Omental fat pad (tissue), 3 donors: ENCODE measurements at regions not wholly inside any gene's neighbourhood (a gene's known extent, or its start where the extent isn't known, plus 50 kb on each side); places are given as distances from the start of the nearest gene placed in this dataset.

Experiments
- ATAC-seq: fragments of 150-250 bp; one replicate; pipeline ENCODE4 v1.9.1; 2016; ENCODE audit warnings: mild to moderate bottlenecking, moderate library complexity; ENCODE audit not compliant: low FRiP score
- DNase-seq: peaks from one replicate; pipeline ENCODE4 v3.0.0-alpha.2; 2019; ENCODE audit warnings: low spot score
- TF ChIP-seq, protein P1 (sequence below), 3 donors: fragments of 450-650 bp; IDR thresholded peaks; one replicate each; pipeline ENCODE4 v1.5.1; 2016 to 2017; ENCODE audit warnings: antibody characterized with exemption in 3 of 3, mild to moderate bottlenecking in 3 of 3, moderate library complexity in 2 of 3

DNA sequence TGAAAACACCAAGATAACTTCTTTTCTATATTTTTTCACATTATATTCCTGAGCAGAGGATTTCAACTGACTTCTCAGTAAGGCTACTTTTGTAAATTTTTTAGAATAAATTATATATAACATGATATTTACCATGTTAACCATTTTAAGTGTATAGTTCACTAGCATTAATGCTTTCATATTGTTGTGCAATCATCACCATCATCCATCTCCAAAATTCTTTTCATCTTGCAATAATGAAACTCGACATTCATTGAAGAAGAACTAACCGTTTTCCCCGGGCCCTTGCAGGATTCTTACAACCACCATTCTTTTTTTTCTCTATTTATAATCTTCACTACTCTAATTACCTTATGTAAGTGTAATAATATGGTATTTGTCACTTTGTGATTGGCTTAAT lies 1036.1 kb downstream of the LRFN5 start:
- DNase-seq (no peak), ATAC-seq (no peak)
- TF ChIP-seq, protein P1, sequence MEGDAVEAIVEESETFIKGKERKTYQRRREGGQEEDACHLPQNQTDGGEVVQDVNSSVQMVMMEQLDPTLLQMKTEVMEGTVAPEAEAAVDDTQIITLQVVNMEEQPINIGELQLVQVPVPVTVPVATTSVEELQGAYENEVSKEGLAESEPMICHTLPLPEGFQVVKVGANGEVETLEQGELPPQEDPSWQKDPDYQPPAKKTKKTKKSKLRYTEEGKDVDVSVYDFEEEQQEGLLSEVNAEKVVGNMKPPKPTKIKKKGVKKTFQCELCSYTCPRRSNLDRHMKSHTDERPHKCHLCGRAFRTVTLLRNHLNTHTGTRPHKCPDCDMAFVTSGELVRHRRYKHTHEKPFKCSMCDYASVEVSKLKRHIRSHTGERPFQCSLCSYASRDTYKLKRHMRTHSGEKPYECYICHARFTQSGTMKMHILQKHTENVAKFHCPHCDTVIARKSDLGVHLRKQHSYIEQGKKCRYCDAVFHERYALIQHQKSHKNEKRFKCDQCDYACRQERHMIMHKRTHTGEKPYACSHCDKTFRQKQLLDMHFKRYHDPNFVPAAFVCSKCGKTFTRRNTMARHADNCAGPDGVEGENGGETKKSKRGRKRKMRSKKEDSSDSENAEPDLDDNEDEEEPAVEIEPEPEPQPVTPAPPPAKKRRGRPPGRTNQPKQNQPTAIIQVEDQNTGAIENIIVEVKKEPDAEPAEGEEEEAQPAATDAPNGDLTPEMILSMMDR (IDR thresholded peaks at IDR 0.05) = no peak

DNA sequence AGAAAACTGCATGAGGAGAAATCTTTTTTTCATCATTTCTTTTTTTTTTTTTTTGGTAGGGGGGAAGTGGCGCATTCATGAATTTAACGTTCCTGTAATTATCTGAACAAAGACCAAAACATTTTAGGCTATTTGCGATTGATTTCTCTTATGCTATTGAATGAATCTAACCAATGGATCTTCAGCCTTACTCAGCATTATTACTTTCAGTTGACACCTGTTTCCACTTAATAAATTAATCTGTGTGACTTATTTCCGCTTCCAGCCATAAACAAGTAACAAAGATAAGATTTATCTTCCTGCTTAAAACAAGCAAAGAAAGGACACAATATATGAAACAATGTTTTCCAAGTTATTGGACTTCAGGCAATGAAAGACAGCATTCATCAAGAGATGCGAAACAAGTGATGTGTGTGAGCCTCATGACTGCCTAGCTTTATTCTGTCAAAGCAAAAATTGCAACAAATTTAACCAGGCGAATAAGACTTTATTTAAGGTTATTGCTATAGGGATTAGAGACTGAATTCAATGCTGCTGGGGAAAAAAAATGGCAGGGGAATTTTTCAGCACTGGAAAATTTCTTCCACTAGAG lies 1026.9 kb downstream of the LRFN5 start:
- TF ChIP-seq, protein P1 (IDR thresholded peaks at IDR 0.05) = no peak
- ATAC-seq = no peak

DNA sequence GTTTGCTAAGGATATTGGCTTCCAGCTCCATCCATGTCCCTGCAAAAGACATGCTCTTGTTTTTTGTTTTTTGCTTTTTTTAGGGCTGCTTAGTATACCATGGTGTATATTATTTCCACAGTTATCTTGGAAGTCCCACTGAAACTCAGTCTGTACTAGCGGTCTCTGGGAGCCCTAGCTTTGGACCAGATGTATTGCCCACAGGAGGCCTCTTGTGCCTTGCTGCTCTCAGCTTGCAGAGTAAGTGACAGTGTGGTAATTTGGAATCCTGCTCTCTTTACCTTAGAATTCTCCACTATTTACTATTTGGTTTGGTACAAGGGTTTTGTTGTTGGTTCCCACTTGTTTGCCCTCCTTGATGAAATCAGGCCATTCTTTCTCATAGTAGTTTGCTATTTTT lies 1022.9 kb downstream of the LRFN5 start:
- ATAC-seq (no peak), DNase-seq (no peak)
- TF ChIP-seq, protein P1 (IDR thresholded peaks at IDR 0.05) = no peak

More for the DNA sequence above, 1026.9 kb downstream of the LRFN5 start:
- DNase-seq = no peak

DNA sequence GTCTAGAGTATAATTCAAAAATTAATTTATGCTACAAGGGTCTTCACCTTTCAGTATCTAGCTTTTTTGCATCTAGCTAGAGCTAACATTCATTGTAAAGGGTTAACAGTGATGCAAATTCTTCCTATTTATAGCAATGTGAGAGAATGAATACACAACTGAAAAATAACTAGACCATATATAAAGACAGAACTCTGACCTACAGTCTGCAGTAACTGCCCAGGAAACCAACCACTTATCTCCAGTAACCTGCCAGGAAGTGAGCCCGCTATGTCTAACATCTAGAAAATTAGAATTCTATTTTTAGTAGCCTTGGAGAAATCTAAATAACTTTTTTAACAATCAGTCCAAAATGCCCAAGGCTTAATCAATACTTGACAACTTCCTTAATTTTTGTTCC lies 1021.9 kb downstream of the LRFN5 start:
- DNase-seq = no peak
- TF ChIP-seq, protein P1 (IDR thresholded peaks at IDR 0.05) = no peak
- no peak for ATAC-seq

DNA sequence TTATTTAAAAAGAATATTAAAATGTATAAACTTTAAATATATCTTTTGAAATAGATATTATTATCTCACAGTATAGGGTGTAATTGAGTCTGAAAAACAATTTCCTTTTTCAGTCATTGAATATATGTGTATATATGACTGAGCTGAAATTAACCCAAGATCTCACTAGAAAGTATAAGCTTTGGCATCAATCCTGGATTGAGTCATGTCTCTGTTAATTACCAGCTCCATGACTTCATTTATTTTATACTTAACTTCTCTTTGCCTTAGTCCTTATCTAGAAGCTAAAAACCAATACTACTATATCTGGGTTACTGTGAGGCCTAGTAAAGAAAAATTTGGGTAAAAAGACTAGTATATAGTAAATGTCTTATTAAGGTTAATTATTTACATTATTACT lies 1020.3 kb downstream of the LRFN5 start:
- DNase-seq = no peak
- no peak for ATAC-seq
- TF ChIP-seq, protein P1 (IDR thresholded peaks at IDR 0.05) = no peak

DNA sequence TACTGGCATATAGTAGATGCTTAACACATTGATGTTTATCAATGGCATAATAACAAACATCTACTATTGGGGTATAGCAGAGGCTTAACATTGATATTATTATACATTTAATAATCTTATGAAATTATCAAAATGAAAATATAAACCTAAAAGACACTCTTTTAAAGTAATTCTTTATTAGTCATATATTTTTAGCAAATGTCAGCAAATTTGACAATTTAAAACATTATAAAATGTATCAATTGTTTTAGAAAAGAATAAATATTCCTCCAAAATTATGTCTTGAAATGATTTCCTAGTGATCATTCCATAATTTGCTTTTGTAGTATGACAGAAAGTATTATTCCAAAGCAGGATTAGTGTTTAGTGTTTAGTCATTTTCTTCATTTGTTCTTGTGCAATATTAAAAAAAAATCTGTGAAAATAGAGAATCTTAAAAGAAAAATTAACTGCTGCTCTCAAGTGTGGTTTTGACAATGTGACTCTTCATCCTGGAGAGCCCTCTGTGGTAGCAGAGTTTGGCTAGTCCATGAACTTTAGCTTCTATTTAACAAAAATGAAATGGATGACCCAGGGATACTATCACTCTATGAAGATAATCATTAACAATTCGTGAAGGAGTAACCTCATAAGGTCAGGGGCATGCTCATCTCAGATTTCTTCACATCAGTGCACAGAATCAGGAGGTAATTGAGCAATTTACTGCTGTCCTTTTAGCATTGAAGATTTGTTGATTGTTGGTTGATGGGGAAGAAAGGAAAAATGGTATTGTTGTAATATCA lies 1018.5 kb downstream of the LRFN5 start:
- DNase-seq = no peak
- TF ChIP-seq, protein P1 (IDR thresholded peaks at IDR 0.05) = no peak
- no peak for ATAC-seq

DNA sequence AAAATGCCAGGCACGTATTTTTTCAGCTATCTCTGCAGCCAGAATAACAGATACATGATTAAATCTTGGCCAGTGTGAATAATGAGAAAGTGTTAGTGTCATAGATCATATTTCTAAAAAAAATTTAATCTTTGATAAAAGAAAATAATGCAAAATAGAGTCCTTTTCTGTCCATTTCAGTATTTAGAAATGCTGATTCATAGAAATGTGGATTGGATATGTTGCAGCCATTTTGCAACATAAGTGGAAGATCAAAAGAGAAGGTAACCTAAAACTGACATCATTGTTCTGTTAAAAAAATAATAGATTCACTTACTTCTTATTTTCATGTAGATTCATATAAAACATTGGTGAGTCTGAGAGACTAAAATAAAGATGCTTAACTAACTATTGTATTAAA lies 1010.3 kb downstream of the LRFN5 start:
- TF ChIP-seq, protein P1 (IDR thresholded peaks at IDR 0.05) = no peak
- no peak for DNase-seq

More for the DNA sequence above, 1010.3 kb downstream of the LRFN5 start:
- ATAC-seq = no peak
